GM21717 (cell line): ENCODE measurements at regions not wholly inside any gene's neighbourhood (a gene's known extent, or its start where the extent isn't known, plus 50 kb on each side); places are given as distances from the start of the nearest gene placed in this dataset.

ENCODE experiments used
- ATAC-seq: cut with Tn5 transposase; IDR thresholded peaks from one replicate; pipeline ENCODE4 v1.9.1; 2021; ENCODE audit warnings: mild to moderate bottlenecking, moderate library complexity; ENCODE audit not compliant: unreplicated experiment

GRCh38 chr15:39320355-39320754 is 260.5 kb upstream of the THBS1 start:
- ATAC-seq, result no peak

GRCh38 chr15:39320886-39321285 is 260.0 kb upstream of the THBS1 start:
- ATAC-seq, result no peak

GRCh38 chr15:39321977-39322376 is 258.9 kb upstream of the THBS1 start:
- ATAC-seq, result no peak

GRCh38 chr15:39323157-39323556 is 257.7 kb upstream of the THBS1 start:
- ATAC-seq, result no peak

GRCh38 chr15:39323706-39324105 is 257.2 kb upstream of the THBS1 start:
- no peak for ATAC-seq

DNA sequence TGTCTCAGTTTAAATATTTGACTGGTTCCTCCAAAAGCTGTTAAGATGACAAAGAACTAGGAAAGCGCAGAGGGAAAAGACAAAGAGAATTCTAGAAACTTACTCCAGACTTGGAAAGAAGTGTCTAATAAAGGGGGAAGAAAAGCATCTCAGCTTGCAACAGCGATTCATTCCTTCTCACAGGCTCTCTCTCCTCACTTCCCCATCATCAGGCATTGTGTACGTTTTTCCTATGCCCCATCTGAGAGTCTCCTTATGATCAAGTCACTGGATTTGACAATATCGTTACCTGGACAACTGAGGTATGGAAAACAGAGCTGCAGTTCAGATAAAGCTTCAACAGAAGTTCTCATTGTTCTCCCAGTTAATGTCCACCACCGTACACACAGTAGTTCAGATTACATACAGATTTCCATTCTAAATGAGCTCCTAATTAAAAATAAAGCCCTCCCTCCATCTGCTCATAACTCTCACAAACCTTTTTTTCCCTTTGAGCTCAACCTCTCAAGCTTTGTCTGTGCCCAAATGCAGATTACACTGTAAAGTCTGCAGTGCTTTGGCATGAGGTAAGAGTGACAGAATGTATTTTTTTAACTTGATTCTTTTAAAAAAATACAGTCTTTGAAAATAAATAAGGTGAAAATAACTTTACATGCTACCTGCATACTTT is 254.4 kb upstream of the THBS1 start:
- ATAC-seq, result no peak

GRCh38 chr15:39327005-39327730 is 253.7 kb upstream of the THBS1 start:
- ATAC-seq, result no peak

- no peak for ATAC-seq
Observed at GRCh38 chr15:39330061-39330460, 250.8 kb upstream of the THBS1 start.

DNA sequence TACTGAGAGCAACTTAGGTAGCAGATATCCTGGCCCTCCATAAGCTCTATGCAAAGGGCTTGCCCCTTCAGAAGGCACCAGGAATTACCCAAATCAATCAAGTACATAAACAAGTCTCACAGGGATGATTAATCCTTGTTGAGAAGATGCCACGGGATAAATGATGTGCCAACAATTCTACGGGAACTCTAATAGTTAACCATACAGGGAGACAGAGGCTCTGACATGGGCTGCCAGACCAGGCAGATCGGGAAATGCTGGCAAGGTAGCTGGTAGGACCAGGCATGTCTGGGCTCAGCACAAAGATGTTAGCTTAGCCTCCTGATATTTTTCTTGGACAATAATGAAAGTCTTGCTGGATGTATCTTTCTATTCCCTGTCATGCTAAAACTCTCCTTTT is 249.3 kb upstream of the THBS1 start:
- no peak for ATAC-seq

- ATAC-seq, result no peak
Observed at GRCh38 chr15:39332846-39333245, 248.0 kb upstream of the THBS1 start.

GRCh38 chr15:39333393-39333792 is 247.5 kb upstream of the THBS1 start:
- ATAC-seq, result no peak

GRCh38 chr15:39333896-39334295 is 247.0 kb upstream of the THBS1 start:
- ATAC-seq, result no peak

- ATAC-seq, result no peak
Observed at GRCh38 chr15:39336926-39337325, 244.0 kb upstream of the THBS1 start.

- ATAC-seq, result no peak
Observed at GRCh38 chr15:39338251-39338650, 242.6 kb upstream of the THBS1 start.

DNA sequence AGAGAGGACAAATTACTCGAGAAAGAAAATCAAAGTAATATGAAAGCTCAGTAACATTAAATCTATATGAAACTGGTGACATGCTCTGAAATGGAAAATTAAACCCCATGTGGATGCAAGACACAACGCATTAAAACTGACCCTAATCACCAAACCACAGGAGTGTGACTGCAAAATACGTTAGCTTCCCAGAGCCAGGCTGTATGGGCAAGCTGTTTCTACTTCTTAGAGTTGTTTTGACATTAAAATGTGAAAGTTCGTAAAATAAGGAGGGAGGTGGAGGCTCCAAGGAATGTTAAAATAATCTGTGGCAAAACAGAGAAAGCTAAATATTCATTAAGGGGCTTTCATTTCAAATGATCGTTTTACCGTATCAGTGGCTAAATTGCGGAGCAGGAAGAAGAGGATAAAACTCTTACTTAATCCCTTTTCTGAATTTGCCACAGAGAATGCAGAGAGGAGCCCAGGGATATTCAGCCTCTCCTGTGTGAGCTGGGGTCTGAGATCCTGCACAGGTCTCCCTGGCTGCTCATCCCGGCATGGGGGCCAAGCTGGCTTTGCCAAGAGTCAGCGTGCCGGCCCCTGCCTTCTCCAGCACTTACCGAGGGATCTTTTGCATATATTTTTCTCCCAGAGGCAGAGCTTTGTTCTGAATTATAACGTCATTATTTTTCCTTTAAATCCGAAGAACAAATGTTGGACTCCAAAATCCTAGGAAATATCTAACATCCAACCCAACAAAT is 239.8 kb upstream of the THBS1 start:
- ATAC-seq, result no peak

- ATAC-seq, result no peak
Observed at GRCh38 chr15:39344662-39345141, 236.2 kb upstream of the THBS1 start.

- ATAC-seq, result no peak
Observed at GRCh38 chr15:39345176-39345575, 235.7 kb upstream of the THBS1 start.

GRCh38 chr15:39347453-39347852 is 233.4 kb upstream of the THBS1 start:
- ATAC-seq, result no peak

DNA sequence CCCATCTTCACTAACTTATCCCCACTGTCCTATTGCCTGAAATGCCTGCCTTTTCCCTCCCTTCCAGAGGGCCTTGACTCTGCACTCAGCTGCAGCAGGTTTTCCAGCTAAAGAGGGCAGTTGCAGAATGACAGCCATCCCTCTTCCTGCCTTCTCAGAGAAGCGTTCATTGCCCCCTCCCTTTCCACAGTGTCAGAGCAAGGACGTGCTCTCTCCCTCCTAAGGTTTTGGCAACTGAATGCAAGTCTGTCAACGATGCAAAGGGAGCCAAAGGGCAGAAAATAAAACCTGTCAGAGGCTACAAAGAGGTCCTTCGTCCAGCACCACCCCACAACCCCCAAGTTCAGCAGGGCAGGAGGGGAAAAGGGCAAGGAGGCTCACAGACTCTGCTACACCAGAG is 230.1 kb upstream of the THBS1 start:
- ATAC-seq, result no peak

DNA sequence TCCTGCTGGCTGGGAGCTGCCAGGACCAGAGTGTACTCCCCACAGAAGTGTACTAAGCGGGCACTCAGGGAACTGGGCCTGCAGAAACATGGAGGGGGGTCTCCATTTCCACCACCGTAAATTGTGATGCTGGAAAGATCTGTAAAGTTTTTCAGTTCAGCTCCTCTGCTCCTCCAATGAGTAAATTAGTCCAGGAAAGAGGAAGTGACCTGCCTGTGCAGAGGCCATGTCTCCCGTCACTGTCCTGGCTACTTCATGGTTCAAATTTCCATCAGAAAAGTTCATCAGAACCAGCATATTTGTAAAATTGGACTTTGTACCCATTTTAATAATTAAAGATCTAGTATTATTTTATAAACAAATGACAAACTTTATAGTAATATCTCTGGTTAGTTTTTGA is 226.7 kb upstream of the THBS1 start:
- no peak for ATAC-seq

DNA sequence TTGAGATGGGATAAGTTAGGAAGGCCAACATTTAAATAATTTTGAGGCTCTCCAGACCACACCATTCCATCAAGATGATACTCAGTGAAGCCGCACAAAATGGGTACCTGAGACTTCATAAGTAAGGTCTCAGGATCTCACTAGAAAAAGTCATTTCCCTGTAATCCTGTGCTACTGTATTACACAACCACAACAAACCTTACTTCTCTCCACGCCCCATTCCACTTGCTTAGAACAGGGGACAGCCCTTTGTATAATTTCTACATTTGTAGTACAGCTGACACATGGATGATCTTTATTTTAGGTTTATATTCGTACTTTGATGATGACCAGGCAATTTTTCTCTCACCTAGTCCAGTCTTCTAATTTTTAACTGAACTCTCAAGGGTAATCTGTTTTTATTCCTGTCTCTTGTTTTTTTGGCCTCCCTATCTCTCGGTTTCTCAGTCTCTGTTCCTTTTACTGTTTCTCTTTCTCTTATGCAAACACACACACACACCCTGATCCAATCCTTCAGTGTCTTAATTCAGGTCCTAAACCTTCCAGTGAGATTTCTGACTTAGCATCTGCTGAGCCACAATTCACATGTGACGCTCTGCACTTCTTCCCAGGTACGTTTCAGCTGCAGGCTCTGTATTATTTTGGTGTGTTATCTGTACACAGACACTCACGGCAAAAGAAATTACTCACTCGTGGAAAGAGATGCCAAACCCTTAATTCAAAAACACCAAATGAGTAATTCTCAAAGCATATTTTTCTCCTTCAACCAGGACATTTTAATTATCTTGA is 223.2 kb upstream of the THBS1 start:
- no peak for ATAC-seq
